GM23338 (cell line): ENCODE measurements at regions not wholly inside any gene's neighbourhood (a gene's known extent, or its start where the extent isn't known, plus 50 kb on each side); places are given as distances from the start of the nearest gene placed in this dataset.

Experiments
- ATAC-seq: fragments of 200-7000 bp; cut with Tn5 transposase; 3 replicates; pipeline ENCODE4 v1.9.1; 2020
- DNase-seq: peaks from one replicate; pipeline ENCODE4 v3.0.0-alpha.2; 2015; ENCODE audit warnings: low spot score
- H2AFZ ChIP-seq: fragments of 200-600 bp; sonication (generic); 2 replicates; pipeline ENCODE4 v1.8.0; 2016; ENCODE audit warnings: antibody characterized with exemption, mild to moderate bottlenecking, moderate library complexity
- H3F3A ChIP-seq: fragments of 200-600 bp; sonication (generic); replicated peaks from 2 replicates; pipeline ENCODE4 v1.8.0; 2017; ENCODE audit warnings: antibody characterized with exemption, mixed run types, low read depth
- H3K27ac ChIP-seq: fragments of 200-600 bp; sonication (generic); 2 replicates; pipeline ENCODE4 v1.6.1; 2016; ENCODE audit warnings: low read depth
- H3K27me3 ChIP-seq: fragments of 200-600 bp; sonication (generic); 2 replicates; pipeline ENCODE4 v1.8.0; 2016; ENCODE audit warnings: mild to moderate bottlenecking, mixed run types, moderate library complexity; ENCODE audit not compliant: insufficient read depth
- H3K36me3 ChIP-seq: fragments of 200-600 bp; sonication (generic); 2 replicates; pipeline ENCODE4 v1.8.0; 2016; ENCODE audit warnings: mild to moderate bottlenecking; ENCODE audit not compliant: insufficient read depth
- H3K4me1 ChIP-seq: fragments of 200-600 bp; sonication (generic); 2 replicates; pipeline ENCODE4 v1.8.0; 2016; ENCODE audit warnings: mild to moderate bottlenecking, moderate library complexity; ENCODE audit not compliant: insufficient read depth
- H3K4me2 ChIP-seq: fragments of 200-600 bp; sonication (generic); 2 replicates; pipeline ENCODE4 v1.7.1; 2017; ENCODE audit warnings: mixed run types
- H3K4me3 ChIP-seq: fragments of 200-600 bp; sonication (generic); 2 replicates; pipeline ENCODE4 v1.6.1; 2016; ENCODE audit warnings: mixed run types
- H3K79me2 ChIP-seq: fragments of 200-600 bp; sonication (generic); replicated peaks from 2 replicates; pipeline ENCODE4 v1.8.0; 2017; ENCODE audit warnings: mild to moderate bottlenecking; ENCODE audit not compliant: insufficient read depth
- H3K9me2 ChIP-seq: fragments of 200-600 bp; sonication (generic); 2 replicates; pipeline ENCODE4 v1.8.0; 2017; ENCODE audit not compliant: insufficient read depth
- H4K20me1 ChIP-seq: fragments of 200-600 bp; sonication (generic); replicated peaks from 2 replicates; pipeline ENCODE4 v1.8.0; 2017; ENCODE audit warnings: mild to moderate bottlenecking; ENCODE audit not compliant: insufficient read depth
- H3K27ac Mint-ChIP-seq: 2 replicates; pipeline ENCODE4 v1.8.0; 2020; ENCODE audit warnings: inconsistent platforms, mild to moderate bottlenecking, moderate library complexity, mixed read lengths
- H3K27me3 Mint-ChIP-seq: 3 replicates; pipeline ENCODE4 v1.8.0; 2022; ENCODE audit warnings: low read depth, mild to moderate bottlenecking, moderate library complexity, mixed read lengths, inconsistent platforms; ENCODE audit not compliant: insufficient read depth, poor library complexity
- H3K36me3 Mint-ChIP-seq: 3 replicates; pipeline ENCODE4 v1.8.0; 2021; ENCODE audit warnings: low read depth, mild to moderate bottlenecking, inconsistent platforms, moderate library complexity, mixed read lengths
- H3K4me1 Mint-ChIP-seq: 3 replicates; pipeline ENCODE4 v1.8.0; 2020; ENCODE audit warnings: mild to moderate bottlenecking, inconsistent platforms, mixed read lengths
- H3K4me3 Mint-ChIP-seq: 3 replicates; pipeline ENCODE4 v1.8.0; 2021; ENCODE audit warnings: moderate library complexity, mild to moderate bottlenecking, inconsistent platforms, mixed read lengths
- H3K9me3 Mint-ChIP-seq: 3 replicates; pipeline ENCODE4 v1.8.0; 2020; ENCODE audit warnings: moderate library complexity, mild to moderate bottlenecking, inconsistent platforms, mixed read lengths
- CREB1 ChIP-seq: fragments of 250-450 bp; sonication (Bioruptor Pico); IDR thresholded peaks from 2 replicates; pipeline ENCODE4 v1.5.0; 2020; ENCODE audit warnings: low read depth, mild to moderate bottlenecking, moderate library complexity
- CTCF ChIP-seq, 2 experiments: fragments of 200-600 bp in 1 of 2; sonication (generic) in 1 of 2; conservative IDR thresholded peaks; 2 replicates each; pipeline versions ENCODE4 v1.5.1 to v1.6.1; 2016 to 2017; ENCODE audit warnings: antibody characterized with exemption in 2 of 2, low read depth in 2 of 2, mild to moderate bottlenecking in 2 of 2, moderate library complexity in 1 of 2
- ETS1 ChIP-seq: IDR thresholded peaks from 2 replicates; pipeline ENCODE4 v1.6.1; 2016; ENCODE audit warnings: antibody characterized with exemption
- EZH2 ChIP-seq: fragments of 200-600 bp; sonication (generic); IDR thresholded peaks from one replicate; pipeline ENCODE4 v1.8.0; 2017; ENCODE audit warnings: antibody characterized with exemption, mild to moderate bottlenecking, low read depth; ENCODE audit not compliant: unreplicated experiment
- JUNB ChIP-seq: IDR thresholded peaks from one replicate; pipeline ENCODE4 v1.6.1; 2016; ENCODE audit warnings: antibody characterized with exemption; ENCODE audit not compliant: unreplicated experiment
- NANOG ChIP-seq: IDR thresholded peaks from 2 replicates; pipeline ENCODE4 v1.6.1; 2016; ENCODE audit warnings: antibody characterized with exemption, borderline replicate concordance
- POLR2AphosphoS5 ChIP-seq: IDR thresholded peaks from 2 replicates; pipeline ENCODE4 v1.6.1; 2016; ENCODE audit warnings: antibody characterized with exemption, low read depth
- REST ChIP-seq: IDR thresholded peaks from one replicate; pipeline ENCODE4 v1.6.1; 2018; ENCODE audit warnings: antibody characterized with exemption; ENCODE audit not compliant: unreplicated experiment
- STAT1 ChIP-seq: IDR thresholded peaks from one replicate; pipeline ENCODE4 v1.6.1; 2016; ENCODE audit warnings: antibody characterized with exemption; ENCODE audit not compliant: unreplicated experiment
- ZNF114 ChIP-seq: fragments of 250-450 bp; sonication (Bioruptor Pico); IDR thresholded peaks from 2 replicates; pipeline ENCODE4 v1.5.0; 2020; ENCODE audit warnings: mild to moderate bottlenecking, moderate library complexity
- ZNF331 ChIP-seq: fragments of 250-450 bp; sonication (Bioruptor Pico); IDR thresholded peaks from 2 replicates; pipeline ENCODE4 v1.5.0; 2020; ENCODE audit warnings: low read depth, mild to moderate bottlenecking, moderate library complexity

- no peaks in the 10 kb centered on the region for H4K20me1 ChIP-seq
- TF ChIP-seq ZNF114 (CRISPR knock-in tag) (no peak), NANOG (no peak), REST (no peak), CREB1 (no peak), CTCF (conservative IDR thresholded peaks at IDR 0.05; ENCODE audit: low read depth in 2 of 2) (peak in 1 of 2 experiments; percentile 34; a peak in 1 of 4 replicates), STAT1 (no peak), JUNB (no peak)
- no peak overlapping the region for H2AFZ ChIP-seq
- H3K27me3 Mint-ChIP-seq, result no peaks in the 10 kb centered on the region
- H3K4me3 ChIP-seq, result no peak overlapping the region
- H3K36me3 Mint-ChIP-seq, result no peaks in the 10 kb centered on the region; the same call in 2 of the 3 replicates
- H3K4me3 Mint-ChIP-seq, result no peak overlapping the region
- DNase-seq (peak; percentile 2), ATAC-seq (no peak)
- no peak overlapping the region for H3K27ac Mint-ChIP-seq
- H3K79me2 ChIP-seq, result no peaks in the 10 kb centered on the region
- no peaks in the 10 kb centered on the region for H3K36me3 ChIP-seq
- no peaks in the 10 kb centered on the region for H3K27me3 ChIP-seq
- no peak overlapping the region for H3K27ac ChIP-seq
- no peaks in the 10 kb centered on the region for H3K9me2 ChIP-seq
- peaks cover 71% of the 10 kb centered on the region for H3K9me3 Mint-ChIP-seq
- H3K4me1 Mint-ChIP-seq, result no peaks in the 10 kb centered on the region
- no peak overlapping the region for H3K4me2 ChIP-seq
- H3K4me1 ChIP-seq, result no peaks in the 10 kb centered on the region
- H3F3A ChIP-seq, result no peaks in the 10 kb centered on the region
Measured at GRCh38 chrX:145552643-145553042, 265.0 kb upstream of the SLITRK2 start.

GRCh38 chrX:145553702-145554101 lies 263.9 kb upstream of the SLITRK2 start:
- H3K4me1 Mint-ChIP-seq, result no peaks in the 10 kb centered on the region
- no peaks in the 10 kb centered on the region for H3K79me2 ChIP-seq
- no peak overlapping the region for H3K4me3 ChIP-seq
- no peak overlapping the region for H3K27ac Mint-ChIP-seq
- DNase-seq (no peak), ATAC-seq (no peak)
- H3K9me3 Mint-ChIP-seq, result peaks cover 74% of the 10 kb centered on the region
- no peak overlapping the region for H3K4me3 Mint-ChIP-seq
- H3F3A ChIP-seq, result no peaks in the 10 kb centered on the region
- H3K9me2 ChIP-seq, result no peaks in the 10 kb centered on the region
- no peak overlapping the region for H2AFZ ChIP-seq
- no peaks in the 10 kb centered on the region for H3K27me3 ChIP-seq
- H4K20me1 ChIP-seq, result no peaks in the 10 kb centered on the region
- no peaks in the 10 kb centered on the region; the same call in 1 of the 3 replicates for H3K36me3 Mint-ChIP-seq
- H3K4me1 ChIP-seq, result no peaks in the 10 kb centered on the region
- no peaks in the 10 kb centered on the region for H3K36me3 ChIP-seq
- no peaks in the 10 kb centered on the region for H3K27me3 Mint-ChIP-seq
- no peak for TF ChIP-seq CREB1
- no peak for TF ChIP-seq ZNF331 (CRISPR knock-in tag)
- no peak for TF ChIP-seq EZH2
- TF ChIP-seq POLR2AphosphoS5, result no peak
- TF ChIP-seq REST, result no peak
- no peak for TF ChIP-seq ETS1
- no peak overlapping the region for H3K27ac ChIP-seq
- no peak overlapping the region for H3K4me2 ChIP-seq
